ENCODE measurements at regions not wholly inside any gene's neighbourhood (a gene's known extent, or its start where the extent isn't known, plus 50 kb on each side); places are given as distances from the start of the nearest gene placed in this dataset.

GRCh38 chr3:177257006-177257405, 59.7 kb upstream of the TBL1XR1 start:
- H3K79me2 ChIP-seq (ENCODE audit: low read depth): no peaks in the 10 kb centered on the region
- no peak overlapping the region for H3K4me2 ChIP-seq
- TF ChIP-seq CTCF (conservative IDR thresholded peaks at IDR 0.05) (no peak), EZH2 (IDR thresholded peaks at IDR 0.05; ENCODE audit: low read depth) (no peak)
- H3K27ac ChIP-seq: no peak overlapping the region
- H3K4me3 ChIP-seq: no peak overlapping the region
- no peak for DNase-seq
- no peak overlapping the region for H2AFZ ChIP-seq
- intact Hi-C loops (cut with micrococcal nuclease; ENCODE audit: unreplicated experiment): no loop called here
- no peaks in the 10 kb centered on the region for H3K27me3 ChIP-seq (ENCODE audit: insufficient read depth, low read depth)
- no peaks in the 10 kb centered on the region for H3K9me3 ChIP-seq (ENCODE audit: insufficient read depth, low read depth)
- H3F3A ChIP-seq (ENCODE audit: insufficient read depth, low read depth): no peaks in the 10 kb centered on the region
- CTCF ChIA-PET: no interaction called here
- no peaks in the 10 kb centered on the region for H3K4me1 ChIP-seq (replicated peaks; ENCODE audit: insufficient read depth)
- H3K9me2 ChIP-seq (ENCODE audit: insufficient read depth): no peaks in the 10 kb centered on the region
- no TSS peak for BruUV-seq (replicated peaks)
- no peaks in the 10 kb centered on the region for H4K20me1 ChIP-seq (ENCODE audit: insufficient read depth)
- POLR2A ChIA-PET (ENCODE audit: unreplicated experiment): interaction anchor here (0.6 kb wide), 1 partner anchor 529 kb away, joined by 14 read pairs; no protein-coding TSS in a partner anchor
- no peaks in the 10 kb centered on the region for H3K36me3 ChIP-seq (ENCODE audit: low read depth)

- no peak overlapping the region for H3K27ac ChIP-seq
- intact Hi-C loops (cut with micrococcal nuclease; ENCODE audit: unreplicated experiment): no loop called here
- H2AFZ ChIP-seq: no peak overlapping the region
- H3K4me1 ChIP-seq (replicated peaks; ENCODE audit: insufficient read depth): no peaks in the 10 kb centered on the region
- no peak overlapping the region for H3K4me2 ChIP-seq
- TF ChIP-seq EZH2 (IDR thresholded peaks at IDR 0.05; ENCODE audit: low read depth) (no peak), CTCF (conservative IDR thresholded peaks at IDR 0.05) (no peak)
- no peaks in the 10 kb centered on the region for H3K36me3 ChIP-seq (ENCODE audit: low read depth)
- CTCF ChIA-PET: no interaction called here
- POLR2A ChIA-PET (ENCODE audit: unreplicated experiment): no interaction called here
- H3K9me2 ChIP-seq (ENCODE audit: insufficient read depth): no peaks in the 10 kb centered on the region
- H3K27me3 ChIP-seq (ENCODE audit: insufficient read depth, low read depth): no peaks in the 10 kb centered on the region
- H3K79me2 ChIP-seq (ENCODE audit: low read depth): no peaks in the 10 kb centered on the region
- H3F3A ChIP-seq (ENCODE audit: insufficient read depth, low read depth): no peaks in the 10 kb centered on the region
- BruUV-seq (replicated peaks): no TSS peak
- DNase-seq: no peak
- no peaks in the 10 kb centered on the region for H3K9me3 ChIP-seq (ENCODE audit: insufficient read depth, low read depth)
- no peaks in the 10 kb centered on the region for H4K20me1 ChIP-seq (ENCODE audit: insufficient read depth)
- no peak overlapping the region for H3K4me3 ChIP-seq
These were observed 60.3 kb upstream of the TBL1XR1 start for GRCh38 chr3:177257625-177258024.

- no peaks in the 10 kb centered on the region for H3F3A ChIP-seq (ENCODE audit: insufficient read depth, low read depth)
- H2AFZ ChIP-seq: no peak overlapping the region
- CTCF ChIA-PET: no interaction called here
- peaks cover 7% of the 10 kb centered on the region; the same call in 1 of the 2 replicates for H3K4me1 ChIP-seq (replicated peaks; ENCODE audit: insufficient read depth)
- DNase-seq: peak in 1 of 2 experiments; percentile 52
- no peaks in the 10 kb centered on the region for H4K20me1 ChIP-seq (ENCODE audit: insufficient read depth)
- H3K9me3 ChIP-seq (ENCODE audit: insufficient read depth, low read depth): no peaks in the 10 kb centered on the region
- H3K4me2 ChIP-seq: no peak overlapping the region
- no peak for TF ChIP-seq EZH2 (IDR thresholded peaks at IDR 0.05; ENCODE audit: low read depth)
- TF ChIP-seq CTCF (conservative IDR thresholded peaks at IDR 0.05): no peak
- POLR2A ChIA-PET (ENCODE audit: unreplicated experiment): no interaction called here
- no peak overlapping the region for H3K4me3 ChIP-seq
- no peaks in the 10 kb centered on the region for H3K27me3 ChIP-seq (ENCODE audit: insufficient read depth, low read depth)
- BruUV-seq (replicated peaks): no TSS peak
- intact Hi-C loops (cut with micrococcal nuclease; ENCODE audit: unreplicated experiment): no loop called here
- no peaks in the 10 kb centered on the region for H3K9me2 ChIP-seq (ENCODE audit: insufficient read depth)
- no peak overlapping the region for H3K27ac ChIP-seq
- no peaks in the 10 kb centered on the region for H3K36me3 ChIP-seq (ENCODE audit: low read depth)
- H3K79me2 ChIP-seq (ENCODE audit: low read depth): no peaks in the 10 kb centered on the region
These were observed 65.1 kb upstream of the TBL1XR1 start for GRCh38 chr3:177262396-177262795.

Measured in PC-9 (cell line).